GM23338 (cell line): ENCODE measurements at regions not wholly inside any gene's neighbourhood (a gene's known extent, or its start where the extent isn't known, plus 50 kb on each side); places are given as distances from the start of the nearest gene placed in this dataset.
A peak's percentile ranks its signal among the peaks of the same experiment; 100 is the strongest.

Source experiments
- ATAC-seq: fragments of 200-7000 bp; cut with Tn5 transposase; 3 replicates; pipeline ENCODE4 v1.9.1; 2020
- DNase-seq: peaks from one replicate; pipeline ENCODE4 v3.0.0-alpha.2; 2015; ENCODE audit warnings: low spot score
- H2AFZ ChIP-seq: fragments of 200-600 bp; sonication (generic); 2 replicates; pipeline ENCODE4 v1.8.0; 2016; ENCODE audit warnings: antibody characterized with exemption, mild to moderate bottlenecking, moderate library complexity
- H3F3A ChIP-seq: fragments of 200-600 bp; sonication (generic); replicated peaks from 2 replicates; pipeline ENCODE4 v1.8.0; 2017; ENCODE audit warnings: antibody characterized with exemption, mixed run types, low read depth
- H3K27ac ChIP-seq: fragments of 200-600 bp; sonication (generic); 2 replicates; pipeline ENCODE4 v1.6.1; 2016; ENCODE audit warnings: low read depth
- H3K27me3 ChIP-seq: fragments of 200-600 bp; sonication (generic); 2 replicates; pipeline ENCODE4 v1.8.0; 2016; ENCODE audit warnings: mild to moderate bottlenecking, mixed run types, moderate library complexity; ENCODE audit not compliant: insufficient read depth
- H3K36me3 ChIP-seq: fragments of 200-600 bp; sonication (generic); 2 replicates; pipeline ENCODE4 v1.8.0; 2016; ENCODE audit warnings: mild to moderate bottlenecking; ENCODE audit not compliant: insufficient read depth
- H3K4me1 ChIP-seq: fragments of 200-600 bp; sonication (generic); 2 replicates; pipeline ENCODE4 v1.8.0; 2016; ENCODE audit warnings: mild to moderate bottlenecking, moderate library complexity; ENCODE audit not compliant: insufficient read depth
- H3K4me2 ChIP-seq: fragments of 200-600 bp; sonication (generic); 2 replicates; pipeline ENCODE4 v1.7.1; 2017; ENCODE audit warnings: mixed run types
- H3K4me3 ChIP-seq: fragments of 200-600 bp; sonication (generic); 2 replicates; pipeline ENCODE4 v1.6.1; 2016; ENCODE audit warnings: mixed run types
- H3K79me2 ChIP-seq: fragments of 200-600 bp; sonication (generic); replicated peaks from 2 replicates; pipeline ENCODE4 v1.8.0; 2017; ENCODE audit warnings: mild to moderate bottlenecking; ENCODE audit not compliant: insufficient read depth
- H3K9me2 ChIP-seq: fragments of 200-600 bp; sonication (generic); 2 replicates; pipeline ENCODE4 v1.8.0; 2017; ENCODE audit not compliant: insufficient read depth
- H4K20me1 ChIP-seq: fragments of 200-600 bp; sonication (generic); replicated peaks from 2 replicates; pipeline ENCODE4 v1.8.0; 2017; ENCODE audit warnings: mild to moderate bottlenecking; ENCODE audit not compliant: insufficient read depth
- H3K27ac Mint-ChIP-seq: 2 replicates; pipeline ENCODE4 v1.8.0; 2020; ENCODE audit warnings: inconsistent platforms, mild to moderate bottlenecking, moderate library complexity, mixed read lengths
- H3K27me3 Mint-ChIP-seq: 3 replicates; pipeline ENCODE4 v1.8.0; 2022; ENCODE audit warnings: low read depth, mild to moderate bottlenecking, moderate library complexity, mixed read lengths, inconsistent platforms; ENCODE audit not compliant: insufficient read depth, poor library complexity
- H3K36me3 Mint-ChIP-seq: 3 replicates; pipeline ENCODE4 v1.8.0; 2021; ENCODE audit warnings: low read depth, mild to moderate bottlenecking, inconsistent platforms, moderate library complexity, mixed read lengths
- H3K4me1 Mint-ChIP-seq: 3 replicates; pipeline ENCODE4 v1.8.0; 2020; ENCODE audit warnings: mild to moderate bottlenecking, inconsistent platforms, mixed read lengths
- H3K4me3 Mint-ChIP-seq: 3 replicates; pipeline ENCODE4 v1.8.0; 2021; ENCODE audit warnings: moderate library complexity, mild to moderate bottlenecking, inconsistent platforms, mixed read lengths
- H3K9me3 Mint-ChIP-seq: 3 replicates; pipeline ENCODE4 v1.8.0; 2020; ENCODE audit warnings: moderate library complexity, mild to moderate bottlenecking, inconsistent platforms, mixed read lengths
- CREB1 ChIP-seq: fragments of 250-450 bp; sonication (Bioruptor Pico); IDR thresholded peaks from 2 replicates; pipeline ENCODE4 v1.5.0; 2020; ENCODE audit warnings: low read depth, mild to moderate bottlenecking, moderate library complexity
- CTCF ChIP-seq, 2 experiments: fragments of 200-600 bp in 1 of 2; sonication (generic) in 1 of 2; conservative IDR thresholded peaks; 2 replicates each; pipeline versions ENCODE4 v1.5.1 to v1.6.1; 2016 to 2017; ENCODE audit warnings: antibody characterized with exemption in 2 of 2, low read depth in 2 of 2, mild to moderate bottlenecking in 2 of 2, moderate library complexity in 1 of 2
- ETS1 ChIP-seq: IDR thresholded peaks from 2 replicates; pipeline ENCODE4 v1.6.1; 2016; ENCODE audit warnings: antibody characterized with exemption
- EZH2 ChIP-seq: fragments of 200-600 bp; sonication (generic); IDR thresholded peaks from one replicate; pipeline ENCODE4 v1.8.0; 2017; ENCODE audit warnings: antibody characterized with exemption, mild to moderate bottlenecking, low read depth; ENCODE audit not compliant: unreplicated experiment
- EZH2phosphoT487 ChIP-seq: fragments of 200-600 bp; sonication (generic); IDR thresholded peaks from one replicate; pipeline ENCODE4 v1.8.1; 2018; ENCODE audit warnings: antibody characterized with exemption; ENCODE audit not compliant: unreplicated experiment
- JUNB ChIP-seq: IDR thresholded peaks from one replicate; pipeline ENCODE4 v1.6.1; 2016; ENCODE audit warnings: antibody characterized with exemption; ENCODE audit not compliant: unreplicated experiment
- NANOG ChIP-seq: IDR thresholded peaks from 2 replicates; pipeline ENCODE4 v1.6.1; 2016; ENCODE audit warnings: antibody characterized with exemption, borderline replicate concordance
- POLR2AphosphoS5 ChIP-seq: IDR thresholded peaks from 2 replicates; pipeline ENCODE4 v1.6.1; 2016; ENCODE audit warnings: antibody characterized with exemption, low read depth
- STAT1 ChIP-seq: IDR thresholded peaks from one replicate; pipeline ENCODE4 v1.6.1; 2016; ENCODE audit warnings: antibody characterized with exemption; ENCODE audit not compliant: unreplicated experiment
- ZNF114 ChIP-seq: fragments of 250-450 bp; sonication (Bioruptor Pico); IDR thresholded peaks from 2 replicates; pipeline ENCODE4 v1.5.0; 2020; ENCODE audit warnings: mild to moderate bottlenecking, moderate library complexity
- ZNF331 ChIP-seq: fragments of 250-450 bp; sonication (Bioruptor Pico); IDR thresholded peaks from 2 replicates; pipeline ENCODE4 v1.5.0; 2020; ENCODE audit warnings: low read depth, mild to moderate bottlenecking, moderate library complexity
- TF ChIP-seq, protein P1 (sequence below): IDR thresholded peaks from one replicate; pipeline ENCODE4 v1.6.1; 2018; ENCODE audit warnings: antibody characterized with exemption; ENCODE audit not compliant: unreplicated experiment

DNA sequence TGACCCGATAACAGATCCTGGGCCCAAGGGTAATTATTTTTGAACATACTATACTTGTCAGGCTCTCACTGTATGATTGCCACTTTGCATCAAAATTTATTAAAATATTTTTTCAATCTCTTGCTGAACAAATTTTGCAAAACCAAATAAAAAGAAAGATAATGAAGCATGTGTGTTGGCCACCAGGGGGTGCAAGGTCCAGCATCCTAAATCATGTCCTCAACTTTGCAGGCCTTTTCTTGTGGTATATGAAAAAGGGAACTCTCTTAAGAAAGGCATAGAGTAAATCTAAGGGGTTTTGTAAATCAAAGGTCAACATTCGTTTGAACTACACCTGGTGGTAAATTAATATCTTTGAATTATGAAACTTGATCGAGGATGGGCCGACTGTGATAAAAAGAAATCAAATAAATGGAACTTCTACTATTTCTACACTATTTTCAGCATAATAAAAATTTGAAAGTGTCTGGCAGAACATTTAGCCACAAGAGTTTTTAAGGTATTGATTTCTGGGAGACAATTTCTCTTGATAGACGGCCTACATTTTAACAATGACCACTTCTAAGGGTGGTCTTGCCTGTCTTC, 676.5 kb downstream of the DMRTA1 start:
- peak; percentile 72 for DNase-seq
- TF ChIP-seq EZH2phosphoT487 (no peak), CTCF (conservative IDR thresholded peaks at IDR 0.05; ENCODE audit: low read depth in 2 of 2) (peak; percentile 77 to 95)
- Histone ChIP-seq H3K4me3 (no peak overlapping the region), H3K4me2 (no peak overlapping the region), H3K79me2 (no peaks in the 10 kb centered on the region), H3K27ac (no peak overlapping the region), H3F3A (no peaks in the 10 kb centered on the region), H3K27me3 (no peaks in the 10 kb centered on the region), H3K9me2 (no peaks in the 10 kb centered on the region), H4K20me1 (no peaks in the 10 kb centered on the region), H3K36me3 (no peaks in the 10 kb centered on the region), H2AFZ (no peak overlapping the region), H3K4me1 (no peaks in the 10 kb centered on the region)
- Mint-ChIP-seq H3K36me3 (no peaks in the 10 kb centered on the region), H3K4me1 (no peaks in the 10 kb centered on the region), H3K9me3 (no peaks in the 10 kb centered on the region), H3K4me3 (no peak overlapping the region), H3K27me3 (no peaks in the 10 kb centered on the region), H3K27ac (no peak overlapping the region)
- peak; percentile 53; the same call in 2 of the 3 replicates for ATAC-seq

DNA sequence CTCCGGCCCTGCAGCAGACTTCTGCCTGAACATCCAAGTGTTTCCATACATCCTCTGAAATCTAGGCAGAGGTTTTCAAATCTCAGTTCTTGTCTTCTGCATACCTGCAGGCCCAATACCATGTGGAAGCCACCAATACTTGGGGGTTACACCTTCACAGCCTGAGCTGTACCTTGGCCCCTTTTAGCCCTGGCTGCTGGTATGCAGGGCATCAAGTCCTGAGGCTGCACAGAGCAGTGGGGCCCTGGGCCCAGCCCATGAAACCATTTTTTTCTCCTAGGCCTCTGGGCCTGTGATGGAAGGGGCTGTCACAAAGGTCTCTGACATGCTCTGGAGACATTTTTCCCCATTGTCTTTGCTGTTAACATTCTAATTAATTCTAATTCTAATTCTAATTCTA, 680.6 kb downstream of the ELAVL2 start:
- Histone ChIP-seq H3K4me2 (no peak overlapping the region), H2AFZ (no peak overlapping the region), H3K36me3 (no peaks in the 10 kb centered on the region), H3K4me1 (no peaks in the 10 kb centered on the region), H3F3A (no peaks in the 10 kb centered on the region), H3K27me3 (no peaks in the 10 kb centered on the region), H3K27ac (no peak overlapping the region), H3K79me2 (no peaks in the 10 kb centered on the region), H3K4me3 (no peak overlapping the region), H4K20me1 (no peaks in the 10 kb centered on the region), H3K9me2 (0 out of 2 replicates have a peak, but pooled peaks cover 3% of the 10 kb centered on the region)
- TF ChIP-seq, protein P1, sequence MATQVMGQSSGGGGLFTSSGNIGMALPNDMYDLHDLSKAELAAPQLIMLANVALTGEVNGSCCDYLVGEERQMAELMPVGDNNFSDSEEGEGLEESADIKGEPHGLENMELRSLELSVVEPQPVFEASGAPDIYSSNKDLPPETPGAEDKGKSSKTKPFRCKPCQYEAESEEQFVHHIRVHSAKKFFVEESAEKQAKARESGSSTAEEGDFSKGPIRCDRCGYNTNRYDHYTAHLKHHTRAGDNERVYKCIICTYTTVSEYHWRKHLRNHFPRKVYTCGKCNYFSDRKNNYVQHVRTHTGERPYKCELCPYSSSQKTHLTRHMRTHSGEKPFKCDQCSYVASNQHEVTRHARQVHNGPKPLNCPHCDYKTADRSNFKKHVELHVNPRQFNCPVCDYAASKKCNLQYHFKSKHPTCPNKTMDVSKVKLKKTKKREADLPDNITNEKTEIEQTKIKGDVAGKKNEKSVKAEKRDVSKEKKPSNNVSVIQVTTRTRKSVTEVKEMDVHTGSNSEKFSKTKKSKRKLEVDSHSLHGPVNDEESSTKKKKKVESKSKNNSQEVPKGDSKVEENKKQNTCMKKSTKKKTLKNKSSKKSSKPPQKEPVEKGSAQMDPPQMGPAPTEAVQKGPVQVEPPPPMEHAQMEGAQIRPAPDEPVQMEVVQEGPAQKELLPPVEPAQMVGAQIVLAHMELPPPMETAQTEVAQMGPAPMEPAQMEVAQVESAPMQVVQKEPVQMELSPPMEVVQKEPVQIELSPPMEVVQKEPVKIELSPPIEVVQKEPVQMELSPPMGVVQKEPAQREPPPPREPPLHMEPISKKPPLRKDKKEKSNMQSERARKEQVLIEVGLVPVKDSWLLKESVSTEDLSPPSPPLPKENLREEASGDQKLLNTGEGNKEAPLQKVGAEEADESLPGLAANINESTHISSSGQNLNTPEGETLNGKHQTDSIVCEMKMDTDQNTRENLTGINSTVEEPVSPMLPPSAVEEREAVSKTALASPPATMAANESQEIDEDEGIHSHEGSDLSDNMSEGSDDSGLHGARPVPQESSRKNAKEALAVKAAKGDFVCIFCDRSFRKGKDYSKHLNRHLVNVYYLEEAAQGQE = no peak
- no peak for TF ChIP-seq ETS1
- TF ChIP-seq STAT1 = no peak
- no peak for TF ChIP-seq EZH2
- TF ChIP-seq NANOG = no peak
- TF ChIP-seq POLR2AphosphoS5 = no peak
- no peak for TF ChIP-seq CTCF (conservative IDR thresholded peaks at IDR 0.05; ENCODE audit: low read depth in 2 of 2)
- TF ChIP-seq ZNF114 (CRISPR knock-in tag) = no peak
- TF ChIP-seq ZNF331 (CRISPR knock-in tag) = no peak
- TF ChIP-seq CREB1 = no peak
- no peak for TF ChIP-seq JUNB
- TF ChIP-seq EZH2phosphoT487 = no peak
- H3K4me1 Mint-ChIP-seq = no peaks in the 10 kb centered on the region
- peaks cover 32% of the 10 kb centered on the region for H3K9me3 Mint-ChIP-seq
- H3K27me3 Mint-ChIP-seq = no peaks in the 10 kb centered on the region
- no peak overlapping the region for H3K27ac Mint-ChIP-seq
- DNase-seq (no peak), ATAC-seq (no peak)
- no peak overlapping the region for H3K4me3 Mint-ChIP-seq
- H3K36me3 Mint-ChIP-seq = peaks cover 19% of the 10 kb centered on the region
